GM19023 (cell line): ENCODE measurements at regions not wholly inside any gene's neighbourhood (a gene's known extent, or its start where the extent isn't known, plus 50 kb on each side); places are given as distances from the start of the nearest gene placed in this dataset.
A peak's percentile ranks its signal among the peaks of the same experiment; 100 is the strongest.
"Not testable (repeated sequence)": the region's sequence is repeated elsewhere in the genome, so short reads cannot be mapped to it uniquely, and the experiment has no call there.

Source experiments
- ATAC-seq: cut with Tn5 transposase; IDR thresholded peaks from one replicate; pipeline ENCODE4 v1.9.1; 2021; ENCODE audit warnings: mild to moderate bottlenecking, moderate library complexity; ENCODE audit not compliant: unreplicated experiment

DNA sequence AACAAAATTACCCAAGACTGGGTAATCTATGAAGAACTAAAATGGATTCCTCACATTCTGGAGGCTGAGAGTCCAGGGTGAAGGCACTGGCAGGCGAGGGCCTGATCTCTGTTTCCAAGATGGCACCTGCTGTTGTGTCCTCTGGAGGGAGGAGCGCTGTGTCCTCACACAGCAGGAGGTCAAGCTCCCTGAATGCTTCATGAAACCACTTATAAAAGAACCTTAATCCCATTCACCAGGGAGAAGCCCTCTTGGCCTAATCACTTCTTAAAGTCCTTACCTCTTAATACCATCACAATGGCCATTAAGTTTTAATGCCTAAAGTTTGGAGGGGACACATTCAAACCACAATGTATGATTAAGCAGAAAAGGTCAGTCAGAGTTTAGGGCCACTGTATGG, 172.4 kb downstream of the EMP1 start:
- no peak for ATAC-seq

DNA sequence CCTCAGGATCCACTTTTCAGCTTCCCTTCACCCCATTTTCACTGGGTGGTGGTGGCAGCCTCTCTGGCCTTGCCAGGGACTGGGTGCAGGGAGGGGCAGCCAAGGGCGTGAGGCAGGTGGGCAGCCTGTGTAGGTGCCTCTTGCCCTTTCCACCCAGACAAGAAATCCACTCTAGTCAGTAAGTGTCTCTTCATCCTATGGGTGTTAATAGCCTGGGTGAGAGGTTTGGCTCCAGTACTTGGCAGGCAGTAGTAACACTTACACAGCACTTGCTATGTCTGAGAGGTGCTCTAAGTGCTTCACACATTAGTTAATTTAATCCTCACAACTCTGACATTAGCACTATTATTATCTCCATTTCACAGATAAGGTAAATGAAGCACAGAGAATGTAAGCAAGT, 171.9 kb downstream of the EMP1 start:
- no peak for ATAC-seq

DNA sequence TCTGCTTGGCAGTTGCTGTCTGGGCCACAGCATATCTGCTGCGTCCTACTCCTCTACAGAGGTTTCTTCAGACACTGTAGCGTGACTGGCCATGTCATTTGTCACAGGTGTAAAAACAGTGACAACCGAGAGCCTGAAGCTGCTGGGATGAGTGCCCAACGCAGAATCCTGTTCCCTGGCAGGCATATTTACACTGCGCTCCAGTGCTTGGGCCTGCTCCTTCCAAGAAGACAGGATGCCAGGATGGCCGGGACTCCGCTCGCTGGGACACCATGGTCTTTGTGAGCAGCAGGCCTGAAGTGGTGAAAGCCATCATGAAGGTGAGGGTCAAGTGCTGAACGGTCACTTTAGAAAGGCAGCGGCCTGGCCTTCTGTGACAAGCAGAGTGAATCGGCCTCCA, 171.4 kb downstream of the EMP1 start:
- no peak for ATAC-seq

DNA sequence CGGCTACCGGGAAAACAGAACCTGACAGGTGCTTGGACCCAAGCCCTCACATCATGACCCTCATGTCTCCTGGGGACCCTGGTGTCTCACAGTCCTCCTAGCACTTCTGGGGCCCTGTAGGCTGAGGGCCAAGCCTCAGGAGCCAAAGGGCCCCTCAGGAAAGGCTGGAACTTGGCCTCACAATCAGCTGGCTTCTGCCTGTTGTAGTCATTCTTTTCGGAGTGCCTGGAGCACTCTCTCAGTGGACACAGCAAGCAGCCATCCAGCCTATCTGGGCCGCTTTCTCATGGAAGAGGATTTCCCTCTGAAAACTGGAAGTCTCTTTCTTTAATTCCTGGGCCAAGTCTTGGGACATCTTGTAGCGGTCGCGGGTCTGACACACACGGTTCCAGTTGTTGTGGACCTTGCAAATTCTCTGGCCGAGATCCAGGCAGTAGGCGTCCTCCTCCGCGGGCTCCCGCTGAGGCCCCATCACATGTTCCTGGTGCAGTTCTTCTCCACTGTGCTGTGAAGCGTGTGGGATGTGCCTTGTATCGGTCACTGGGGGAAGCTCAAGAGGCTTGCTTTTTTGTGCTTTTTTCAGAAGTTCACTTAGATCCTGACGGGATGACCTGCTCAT, 169.3 kb downstream of the EMP1 start:
- ATAC-seq, result no peak

DNA sequence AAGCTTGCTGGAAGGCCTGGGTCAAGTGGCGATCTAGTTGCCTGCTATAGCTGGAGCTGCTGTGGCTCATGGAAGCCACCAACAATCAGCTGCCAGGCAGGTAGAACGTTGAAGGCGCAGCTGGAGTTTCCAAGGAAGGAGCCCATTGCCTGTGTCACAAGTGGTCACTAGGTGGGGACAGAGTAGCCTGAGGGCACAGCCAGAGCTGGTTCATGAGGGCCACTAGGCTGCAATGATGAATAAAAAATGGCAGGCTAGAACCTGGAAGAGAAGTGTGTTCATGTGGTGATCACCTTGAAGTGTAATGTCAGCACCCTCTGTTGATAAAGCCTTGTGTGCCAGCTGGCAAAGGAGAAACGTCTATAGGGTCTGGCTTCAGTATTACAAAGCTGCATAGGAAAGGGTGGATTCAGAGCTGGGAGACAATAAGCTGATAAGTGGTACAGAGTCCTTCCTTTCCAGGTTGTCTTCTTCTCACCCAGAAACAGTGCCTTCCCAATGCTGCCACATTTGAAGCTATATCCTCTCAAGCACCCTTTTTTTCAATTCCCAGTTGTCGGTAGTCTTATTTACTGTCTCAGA, 165.8 kb downstream of the EMP1 start:
- peak; percentile 73 for ATAC-seq

DNA sequence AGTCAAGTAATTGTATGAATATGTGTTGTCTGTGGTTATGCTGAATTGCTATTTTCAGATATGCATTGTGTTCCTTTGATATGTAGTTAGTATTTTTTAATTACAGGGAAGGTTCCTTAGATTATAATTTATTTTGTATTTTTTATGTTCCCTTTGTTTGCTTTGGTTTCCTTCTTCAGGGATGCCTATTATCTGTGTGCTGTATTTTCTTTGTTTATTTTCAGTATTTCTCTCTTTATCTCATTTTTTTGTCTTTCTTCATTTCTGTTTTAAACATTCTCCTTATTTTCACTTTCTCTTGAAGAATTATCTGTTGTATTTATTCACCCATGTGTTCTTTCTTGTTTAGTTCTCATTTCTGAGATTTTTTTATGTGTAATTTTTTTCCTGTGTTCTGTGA, 163.1 kb downstream of the EMP1 start:
- ATAC-seq, result no peak

DNA sequence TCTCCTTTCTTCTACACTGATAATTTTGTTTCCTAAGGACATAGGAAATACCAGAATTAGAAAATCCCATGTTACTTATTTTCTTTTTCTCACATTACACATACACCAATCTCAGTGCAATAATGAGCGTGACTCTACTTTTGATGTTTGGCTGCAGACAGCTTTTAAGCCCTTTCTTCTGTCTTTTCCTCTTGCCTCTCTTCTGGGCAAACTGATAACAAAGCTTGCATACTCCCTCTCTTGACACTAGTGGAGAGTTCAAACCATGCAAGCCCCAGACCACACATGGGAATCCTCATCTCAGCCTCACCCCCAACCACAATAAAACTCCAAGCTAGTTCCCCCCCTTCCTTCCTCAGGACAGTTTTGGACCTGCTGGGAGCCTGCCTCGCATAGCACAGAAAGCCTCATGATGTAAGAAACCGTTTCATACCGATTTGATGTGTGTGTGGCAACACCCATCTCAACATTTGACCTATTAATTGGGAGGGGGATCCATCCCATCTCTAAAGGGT, 161.9 kb downstream of the EMP1 start:
- no peak for ATAC-seq

GRCh38 chr12:13350946-13351345, 154.4 kb downstream of the EMP1 start:
- ATAC-seq, result no peak

- ATAC-seq, result no peak
Observed at GRCh38 chr12:13350381-13350780, 153.9 kb downstream of the EMP1 start.

DNA sequence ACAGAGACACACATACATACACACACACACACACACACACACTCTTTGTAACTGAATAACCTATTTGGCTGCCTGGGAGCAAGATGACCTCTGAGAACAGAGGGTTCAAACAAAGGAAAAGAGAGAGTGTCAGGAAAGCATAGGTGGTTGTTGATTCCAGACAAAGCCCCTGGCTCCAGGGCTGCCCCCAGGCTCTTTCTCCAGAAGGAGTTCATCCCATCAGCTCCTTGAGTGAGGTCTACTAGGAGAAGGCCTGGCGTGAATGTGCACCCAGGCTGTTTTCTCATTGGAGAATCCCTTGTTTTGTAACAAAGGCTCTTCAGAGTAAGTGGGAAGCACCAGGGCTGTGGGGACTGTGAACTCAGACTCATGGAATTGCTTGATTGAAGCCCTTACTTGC, 151.9 kb downstream of the EMP1 start:
- no peak for ATAC-seq

DNA sequence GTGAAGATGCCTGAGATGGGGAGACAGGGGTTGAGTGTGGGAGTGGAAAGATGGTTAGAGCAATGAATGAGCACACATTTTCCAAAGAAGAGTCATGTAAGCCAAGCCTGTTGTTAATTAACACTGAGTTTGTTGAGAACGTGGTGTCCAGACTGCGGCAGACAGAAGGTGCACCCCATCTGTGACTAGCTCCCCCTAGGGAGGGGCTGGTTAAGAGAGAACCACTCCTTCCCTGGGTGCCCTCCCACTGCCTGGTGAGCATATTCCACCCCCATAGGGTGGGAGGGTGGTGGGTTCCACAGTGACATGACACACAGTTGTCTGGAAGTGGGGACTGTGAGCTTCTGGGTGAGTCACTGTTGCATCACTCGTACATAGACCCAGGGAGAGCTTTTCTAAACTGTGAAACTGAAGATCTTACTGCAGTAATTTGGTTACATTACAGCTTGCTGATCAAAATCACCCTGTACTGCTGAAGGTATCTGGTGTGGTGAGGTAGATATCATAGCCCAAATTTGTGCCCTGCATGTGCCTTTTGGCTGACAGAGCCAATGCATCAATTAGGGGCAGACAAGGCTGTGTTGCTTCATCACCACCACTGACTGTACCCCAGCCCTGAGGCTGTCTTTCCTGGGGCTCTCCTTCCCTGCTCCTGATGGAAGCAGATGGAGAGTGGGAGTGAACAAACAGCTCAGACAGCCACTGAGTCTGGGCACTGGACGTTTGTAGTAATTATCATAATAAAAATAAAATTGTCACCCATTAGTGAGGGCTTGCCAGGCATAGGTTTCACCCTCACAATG, 150.9 kb downstream of the EMP1 start:
- no peak for ATAC-seq

GRCh38 chr12:13345722-13346121, 149.2 kb downstream of the EMP1 start:
- ATAC-seq, result no peak

DNA sequence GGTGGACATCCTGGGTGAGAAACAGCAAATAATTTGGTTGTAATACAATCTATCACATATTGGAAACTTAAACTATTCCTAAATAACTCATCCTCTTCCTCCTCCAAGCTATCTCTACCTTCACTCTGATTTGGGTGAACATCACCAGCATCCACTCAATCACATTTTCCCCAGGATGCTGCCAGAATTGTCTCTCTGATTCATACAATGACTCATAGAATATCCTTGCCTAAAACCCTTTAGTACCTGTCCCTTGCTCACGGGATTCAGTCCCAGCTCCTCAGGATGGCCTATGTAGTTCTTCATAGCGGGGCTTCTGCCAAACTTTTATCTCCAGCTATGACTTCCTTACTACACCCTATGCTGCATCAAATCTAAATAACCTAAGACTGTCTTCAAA, 146.8 kb downstream of the EMP1 start:
- no peak for ATAC-seq

GRCh38 chr12:13342971-13343370, 146.4 kb downstream of the EMP1 start:
- ATAC-seq, result no peak

GRCh38 chr12:13340149-13340548, 143.6 kb downstream of the EMP1 start:
- no peak for ATAC-seq

- no peak for ATAC-seq
Observed at GRCh38 chr12:13339538-13339937, 143.0 kb downstream of the EMP1 start.

GRCh38 chr12:13339091-13339490, 142.6 kb downstream of the EMP1 start:
- ATAC-seq, result no peak

- no peak for ATAC-seq
Observed at GRCh38 chr12:13337791-13338190, 141.3 kb downstream of the EMP1 start.

DNA sequence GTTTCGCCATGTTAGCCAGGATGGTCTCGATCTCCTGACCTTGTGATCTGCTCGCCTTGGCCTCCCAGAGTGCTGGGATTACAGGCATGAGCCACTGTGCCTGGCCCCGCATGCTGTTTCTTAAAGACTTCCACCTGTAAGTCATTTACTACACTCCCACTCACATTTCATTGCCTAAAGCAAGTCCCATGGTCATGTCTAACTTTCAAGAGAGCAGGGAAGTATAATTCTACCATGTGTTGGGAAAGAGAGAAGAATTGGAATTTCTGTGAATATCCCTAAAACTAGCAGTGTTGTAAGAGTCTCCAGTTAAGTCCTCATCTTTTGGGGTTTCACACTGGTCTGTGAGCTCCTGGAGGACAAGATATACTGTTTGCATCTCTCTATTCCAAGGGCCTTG, 139.7 kb downstream of the EMP1 start:
- no peak for ATAC-seq

DNA sequence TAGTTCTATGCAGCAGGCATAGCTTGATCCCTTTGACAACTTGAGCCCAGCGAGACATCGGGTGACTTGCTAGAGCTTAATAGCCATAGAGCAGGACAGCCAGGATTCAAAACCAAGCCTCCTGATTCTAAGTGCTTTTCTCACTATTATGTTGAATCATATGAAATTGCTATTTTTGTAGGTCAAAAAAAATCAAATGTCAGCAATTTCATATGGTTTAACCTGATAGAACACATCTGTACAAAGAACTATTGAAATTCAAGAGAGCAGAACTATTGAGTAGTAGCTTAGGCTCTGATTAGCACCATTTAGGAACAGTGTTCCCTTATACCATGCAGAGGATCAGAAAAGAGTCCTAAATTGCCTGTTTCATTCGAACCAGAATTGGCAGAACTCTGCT, 132.0 kb downstream of the EMP1 start:
- no peak for ATAC-seq

GRCh38 chr12:13326076-13326475, 129.6 kb downstream of the EMP1 start:
- no peak for ATAC-seq

DNA sequence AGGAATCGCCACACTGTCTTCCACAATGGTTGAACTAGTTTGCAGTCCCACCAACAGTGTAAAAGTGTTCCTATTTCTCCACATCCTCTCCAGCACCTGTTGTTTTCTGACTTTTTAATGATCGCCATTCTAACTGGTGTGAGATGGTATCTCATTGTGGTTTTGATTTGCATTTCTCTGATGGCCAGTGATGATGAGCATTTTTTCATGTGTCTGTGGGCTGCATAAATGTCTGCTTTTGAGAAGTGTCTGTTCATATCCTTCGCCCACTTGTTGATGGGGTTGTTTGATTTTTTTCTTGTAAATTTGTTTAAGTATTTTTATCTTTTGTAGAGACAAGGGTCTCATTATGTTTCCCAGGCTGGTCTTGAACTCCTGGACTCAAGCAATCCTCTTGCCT, 128.5 kb downstream of the EMP1 start:
- not testable (repeated sequence) for ATAC-seq
